GM19351 (cell line): ENCODE measurements at regions not wholly inside any gene's neighbourhood (a gene's known extent, or its start where the extent isn't known, plus 50 kb on each side); places are given as distances from the start of the nearest gene placed in this dataset.

Source experiments
- ATAC-seq: cut with Tn5 transposase; IDR thresholded peaks from one replicate; pipeline ENCODE4 v1.9.1; 2021; ENCODE audit warnings: mild to moderate bottlenecking, moderate library complexity; ENCODE audit not compliant: unreplicated experiment

DNA sequence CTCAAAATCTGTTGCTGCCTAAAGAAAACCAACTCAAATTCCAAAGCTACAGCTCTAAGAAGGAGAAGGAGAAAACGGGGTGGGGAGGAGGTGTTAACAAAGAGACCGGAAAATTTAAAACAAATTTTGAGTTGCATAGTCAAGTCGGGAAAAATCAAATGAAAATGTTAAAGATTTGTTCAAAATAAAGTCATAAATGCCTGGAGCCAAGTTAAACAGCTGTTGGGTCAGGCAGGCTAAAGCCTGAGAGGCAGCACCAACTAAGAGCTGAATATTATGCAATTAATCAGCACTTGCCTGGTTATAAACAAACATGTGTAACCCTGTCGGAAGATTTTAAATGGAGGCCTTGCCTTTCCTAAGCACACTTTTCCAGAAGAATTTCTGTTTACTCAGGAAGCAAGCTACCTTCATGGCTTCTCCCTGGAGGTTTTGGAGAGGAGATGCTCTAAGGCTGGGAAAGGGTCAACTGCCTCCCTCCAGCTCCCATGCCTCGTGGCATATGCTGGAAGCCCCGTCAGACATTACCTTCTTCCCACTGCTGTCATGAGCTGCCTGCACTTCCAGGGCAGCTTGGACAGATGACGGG, 270.5 kb downstream of the DMRT2 start:
- no peak for ATAC-seq

- ATAC-seq = no peak
Observed at GRCh38 chr9:1327467-1327866, 277.3 kb downstream of the DMRT2 start.

- ATAC-seq = no peak
Observed at GRCh38 chr9:1328341-1328740, 278.2 kb downstream of the DMRT2 start.

DNA sequence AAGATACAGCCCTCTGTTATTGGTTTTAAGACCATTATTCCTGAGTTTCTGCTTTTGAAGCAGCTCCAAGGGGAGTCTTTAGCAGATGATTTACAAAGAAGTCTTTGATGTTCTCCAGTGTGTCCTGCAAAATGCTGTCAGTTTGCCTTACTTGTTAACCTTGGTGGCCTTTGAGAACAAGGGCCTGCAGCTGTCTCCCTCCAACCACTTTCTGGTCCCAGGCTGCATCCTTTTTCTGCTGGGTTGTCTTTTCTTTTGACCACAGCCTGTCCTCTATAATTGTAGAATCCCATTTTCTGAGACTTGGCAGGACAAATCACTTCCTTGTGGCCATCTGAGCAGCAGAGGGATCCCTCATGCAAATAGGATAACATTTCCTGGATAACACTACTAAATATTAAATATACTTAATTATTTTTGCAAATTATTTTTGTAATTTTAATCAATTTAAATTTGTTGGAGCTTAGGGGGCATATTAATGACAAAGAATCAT, 281.4 kb downstream of the DMRT2 start:
- no peak for ATAC-seq

DNA sequence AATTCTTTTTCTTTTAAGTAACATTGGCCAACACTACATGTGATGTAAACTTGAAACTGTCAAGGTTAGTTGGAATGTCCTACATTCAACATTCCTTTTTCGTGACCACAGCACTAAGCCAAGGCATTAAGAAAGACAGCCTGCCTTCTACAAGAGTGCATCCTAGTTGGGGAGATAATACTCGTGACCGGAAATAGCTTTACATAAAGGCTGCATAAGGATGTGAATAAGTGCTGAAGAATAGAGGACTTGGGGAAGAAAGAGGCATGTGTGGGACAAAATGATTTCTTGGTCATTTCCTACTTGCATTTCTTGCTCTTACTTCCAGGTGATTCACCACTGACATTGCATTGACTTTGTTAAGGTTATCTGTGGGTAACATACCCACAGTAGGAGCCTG, 282.0 kb downstream of the DMRT2 start:
- no peak for ATAC-seq

DNA sequence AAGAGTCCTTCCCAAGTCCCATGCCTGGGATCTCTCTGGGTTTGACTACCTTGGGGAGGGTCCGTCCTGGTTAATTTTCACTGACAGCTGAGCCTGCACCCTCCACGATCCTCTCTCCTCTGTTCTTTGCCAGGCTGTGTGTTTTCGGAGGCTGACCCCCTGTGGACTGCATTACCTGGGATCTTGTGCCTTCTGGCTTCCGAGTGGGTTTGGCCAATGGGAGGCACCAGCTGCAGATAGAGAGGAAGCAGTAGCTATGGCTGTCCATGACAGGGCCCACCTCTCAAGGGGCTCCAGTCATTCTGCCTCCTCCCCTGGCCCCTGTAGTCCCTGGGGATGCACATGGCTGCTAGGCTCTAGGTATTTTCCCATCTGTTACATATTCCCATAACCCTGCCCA, 285.0 kb downstream of the DMRT2 start:
- no peak for ATAC-seq

- ATAC-seq = no peak
Observed at GRCh38 chr9:1337169-1337568, 287.0 kb downstream of the DMRT2 start.

DNA sequence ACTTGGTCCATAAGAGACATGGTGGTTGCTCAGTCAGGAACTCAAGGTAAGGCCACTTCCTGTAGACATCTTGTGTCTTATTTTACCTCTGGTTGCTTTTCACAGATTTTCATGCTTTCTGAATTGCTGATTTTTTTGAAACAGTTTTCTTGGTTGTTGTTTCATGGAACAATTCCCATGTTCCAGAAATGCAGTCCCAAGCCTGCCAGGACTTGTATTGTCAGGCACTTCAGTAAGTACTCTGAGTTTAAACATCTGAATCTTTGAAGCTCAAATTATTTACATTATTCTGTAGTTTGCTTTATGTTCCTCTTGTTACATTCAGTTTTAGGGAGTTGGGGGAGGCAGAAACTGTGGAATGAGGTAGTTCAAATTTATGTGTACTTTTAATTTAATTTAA, 290.2 kb downstream of the DMRT2 start:
- no peak for ATAC-seq

DNA sequence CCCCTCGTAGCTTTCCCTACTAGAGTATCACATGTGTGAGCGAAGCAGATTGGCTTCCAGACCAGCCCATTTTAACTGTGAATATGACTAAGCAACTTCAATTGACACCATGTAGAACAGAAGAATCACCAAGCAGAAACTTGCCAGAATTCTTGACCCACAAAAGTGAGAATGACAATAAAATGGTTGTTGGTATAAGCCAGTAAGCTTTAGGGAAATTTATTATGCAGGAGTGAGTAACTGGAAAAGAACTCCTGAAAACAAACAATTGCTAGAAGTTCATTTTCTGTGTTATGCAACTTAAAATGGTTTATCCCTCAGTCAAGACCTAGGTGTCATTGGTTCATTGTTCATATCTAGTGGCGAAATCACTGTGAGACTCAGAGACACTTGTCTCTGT, 303.1 kb downstream of the DMRT2 start:
- ATAC-seq = no peak

GRCh38 chr9:1354086-1354485, 303.9 kb downstream of the DMRT2 start:
- ATAC-seq = no peak

DNA sequence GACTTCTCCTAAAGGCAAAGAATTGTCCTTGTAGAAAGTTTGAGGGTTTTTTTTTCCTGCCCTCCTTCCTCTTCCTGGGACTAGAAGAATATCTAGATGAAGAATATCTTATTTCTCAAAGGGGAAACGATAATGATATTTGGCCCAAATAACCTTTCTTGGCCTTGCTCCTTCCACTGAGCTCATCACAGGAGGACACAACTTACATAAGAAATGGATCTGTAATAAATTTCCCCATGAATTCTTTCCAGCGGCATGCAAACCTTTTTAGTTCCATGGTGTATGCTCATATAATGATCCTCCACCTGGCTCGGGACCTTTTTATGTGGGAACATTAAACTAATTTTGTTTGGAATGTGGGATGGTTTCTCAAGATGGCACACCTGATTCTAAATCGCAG, 304.4 kb downstream of the DMRT2 start:
- ATAC-seq = no peak

- ATAC-seq = no peak
Observed at GRCh38 chr9:1355656-1356055, 305.5 kb downstream of the DMRT2 start.

GRCh38 chr9:1362845-1363244, 312.7 kb downstream of the DMRT2 start:
- no peak for ATAC-seq

- ATAC-seq = no peak
Observed at GRCh38 chr9:1366276-1366675, 316.1 kb downstream of the DMRT2 start.

DNA sequence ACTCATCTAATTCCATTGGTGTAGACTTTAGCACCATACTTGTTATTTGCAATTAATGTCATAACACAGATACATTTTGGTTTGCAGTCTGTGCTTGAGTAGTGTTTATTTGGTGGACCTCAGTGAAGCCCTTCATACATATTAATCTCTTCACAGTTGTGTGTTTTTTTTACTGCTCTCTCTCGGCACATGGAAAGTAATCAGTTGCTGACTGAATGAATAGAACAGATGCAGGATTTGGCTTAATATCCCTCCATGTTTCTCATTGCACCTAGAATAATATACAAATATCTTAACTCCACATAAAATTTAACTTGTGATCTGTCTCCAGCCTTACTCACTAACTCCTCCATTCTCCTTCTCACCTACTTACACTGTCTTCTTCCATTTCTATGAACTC, 319.1 kb downstream of the DMRT2 start:
- no peak for ATAC-seq

GRCh38 chr9:1373445-1373844, 323.3 kb downstream of the DMRT2 start:
- ATAC-seq = no peak

- ATAC-seq = no peak
Observed at GRCh38 chr9:1383899-1384455, 333.8 kb downstream of the DMRT2 start.

DNA sequence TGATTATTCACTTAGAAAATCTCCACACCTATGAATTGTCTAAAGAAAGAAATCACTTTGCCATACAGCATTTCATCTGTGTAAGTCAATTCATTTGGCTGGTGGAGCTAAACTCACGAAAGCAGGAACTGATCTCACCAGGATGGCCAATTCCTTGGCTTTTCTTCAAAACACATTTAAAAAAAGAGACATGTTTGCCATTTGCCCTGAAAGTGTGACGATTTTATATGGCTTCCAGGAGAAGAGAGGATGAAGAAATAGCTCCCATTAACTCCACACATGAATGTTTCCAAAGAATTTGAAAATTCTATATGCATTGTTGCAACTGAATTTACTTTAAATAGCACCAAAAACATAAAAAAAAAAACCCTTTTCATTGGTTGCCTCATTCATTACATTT, 334.7 kb downstream of the DMRT2 start:
- no peak for ATAC-seq

- no peak for ATAC-seq
Observed at GRCh38 chr9:1386420-1386819, 336.3 kb downstream of the DMRT2 start.

DNA sequence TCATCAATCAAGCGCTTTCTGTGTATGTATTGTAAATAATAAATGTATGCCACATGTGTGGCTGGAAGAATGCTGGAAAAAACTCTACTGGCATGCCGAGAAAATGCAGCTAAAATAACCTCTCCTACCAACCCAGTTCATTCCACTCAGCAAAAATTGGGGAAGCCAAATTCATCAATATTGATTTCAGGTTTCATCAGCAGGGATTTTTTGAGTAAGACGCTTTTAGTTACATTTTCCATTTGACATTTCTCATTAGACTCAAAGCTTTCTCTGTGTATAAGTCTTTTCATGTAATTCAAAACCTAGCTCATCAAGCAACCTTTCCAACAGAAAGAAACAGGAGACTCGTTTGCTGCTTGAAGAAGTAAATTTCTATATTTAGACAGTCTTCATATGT, 338.1 kb downstream of the DMRT2 start:
- no peak for ATAC-seq

GRCh38 chr9:1400983-1401382, 350.8 kb downstream of the DMRT2 start:
- no peak for ATAC-seq

- no peak for ATAC-seq
Observed at GRCh38 chr9:1404940-1405339, 354.8 kb downstream of the DMRT2 start.

DNA sequence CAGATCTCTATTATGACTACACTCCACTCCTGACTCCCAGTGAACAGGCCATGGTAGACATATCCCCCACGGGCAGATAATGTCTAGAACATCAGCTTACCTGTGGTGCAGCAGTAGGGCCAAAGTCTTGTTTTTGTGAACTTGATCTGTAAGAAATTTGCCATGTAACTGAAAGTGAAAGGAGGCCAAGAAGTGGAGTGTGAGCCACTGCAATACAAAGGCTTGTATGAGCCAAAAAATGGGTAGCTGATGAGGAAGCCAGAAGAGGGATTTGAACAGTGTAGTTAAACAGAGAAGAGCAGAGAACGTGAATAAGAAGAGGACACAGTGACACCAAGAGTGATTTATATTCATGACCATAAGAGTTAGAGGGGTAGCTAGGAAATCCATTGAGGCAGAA, 361.7 kb downstream of the DMRT2 start:
- ATAC-seq = no peak
